ENCODE measurements at regions not wholly inside any gene's neighbourhood (a gene's known extent, or its start where the extent isn't known, plus 50 kb on each side); places are given as distances from the start of the nearest gene placed in this dataset.

DNA sequence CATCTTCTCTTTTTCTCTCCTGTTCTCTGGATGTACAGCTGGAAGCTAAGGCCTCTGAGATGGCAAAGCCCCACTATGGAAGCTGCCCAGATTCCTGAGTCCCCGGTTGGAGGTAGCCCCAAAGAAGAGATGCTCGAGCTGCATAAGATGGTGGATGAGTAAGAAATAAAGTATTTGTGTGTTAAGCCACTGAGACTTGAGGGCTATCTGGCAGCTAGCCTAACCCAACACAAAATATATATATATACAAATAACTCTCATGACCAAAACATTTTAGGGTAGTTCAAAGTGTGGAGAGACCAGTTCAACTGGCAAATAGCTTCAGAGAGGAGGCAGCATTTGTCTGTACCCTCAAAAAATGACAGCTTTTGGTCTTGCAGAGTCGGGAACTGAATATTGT lies 72.4 kb upstream of the PDE1C start:
- TF ChIP-seq CTCF (IDR thresholded peaks at IDR 0.05; ENCODE audit: low read depth, low read length) = no peak
- in situ Hi-C loops (cut with HindIII; ENCODE audit: low sequenced_read_pairs) = no loop called here
- DNase-seq (ENCODE audit: low read depth, low spot score) = peak; percentile 81
- no peak overlapping the region for H3K4me3 ChIP-seq (ENCODE audit: low read depth, low read length)

DNA sequence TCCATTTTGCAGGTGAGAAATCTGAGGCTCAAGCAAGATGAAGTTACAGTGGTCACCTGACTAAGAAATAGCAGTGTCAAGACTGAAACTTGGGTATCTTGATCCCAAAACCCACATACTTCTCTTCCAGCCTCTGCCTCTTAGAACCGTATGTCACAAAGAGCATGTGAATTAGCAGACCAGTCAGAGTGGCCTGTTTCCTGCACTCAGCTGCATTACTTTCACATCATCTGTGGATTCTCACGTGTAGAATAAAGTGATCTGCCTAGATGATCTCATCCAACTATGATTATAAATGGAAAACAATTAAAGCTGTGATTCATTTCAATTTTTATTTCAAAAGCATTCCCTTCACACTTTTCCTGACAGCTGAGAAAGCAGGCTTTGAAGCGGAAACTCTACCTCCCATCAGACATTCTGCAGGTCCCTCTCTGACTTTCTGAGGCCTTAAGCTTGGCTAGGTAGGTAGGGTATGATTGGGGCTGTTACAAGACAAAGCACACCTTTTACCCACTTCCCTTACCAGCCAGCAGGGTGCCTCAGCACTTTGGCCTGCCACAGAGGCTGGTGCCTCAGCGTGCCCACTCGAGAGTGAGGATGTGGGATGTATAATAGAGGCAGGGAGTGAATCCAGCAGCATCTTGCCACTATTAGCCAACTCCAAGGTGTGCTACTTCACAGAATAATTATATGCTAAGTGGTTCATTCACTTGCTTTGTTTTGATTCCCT lies 70.2 kb upstream of the PDE1C start:
- no peak overlapping the region for H3K4me3 ChIP-seq (ENCODE audit: low read depth, low read length)
- in situ Hi-C loops (cut with HindIII; ENCODE audit: low sequenced_read_pairs) = no loop called here
- TF ChIP-seq CTCF (IDR thresholded peaks at IDR 0.05; ENCODE audit: low read depth, low read length) = no peak
- no peak for DNase-seq (ENCODE audit: low read depth, low spot score)

DNA sequence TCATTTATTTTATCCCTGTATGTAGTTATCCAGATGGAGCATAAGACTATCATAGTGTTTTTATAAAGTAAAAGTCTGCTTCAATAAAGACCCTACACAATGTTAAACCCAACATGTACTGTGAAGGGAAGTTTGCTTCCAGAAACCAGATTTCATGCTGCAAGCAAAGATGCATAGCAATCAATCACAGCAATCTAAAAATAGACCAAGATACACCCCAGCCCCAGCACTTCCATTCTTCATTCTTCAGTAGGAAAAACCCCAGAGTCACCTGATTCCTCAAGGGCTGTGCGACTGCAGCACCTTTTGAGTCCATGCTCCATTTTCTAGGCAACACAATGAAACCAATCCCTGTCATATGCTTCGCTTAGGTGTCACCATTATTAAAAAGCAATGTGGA lies 66.9 kb upstream of the PDE1C start:
- DNase-seq (ENCODE audit: low read depth, low spot score) = no peak
- in situ Hi-C loops (cut with HindIII; ENCODE audit: low sequenced_read_pairs) = no loop called here
- no peak for TF ChIP-seq CTCF (IDR thresholded peaks at IDR 0.05; ENCODE audit: low read depth, low read length)
- no peak overlapping the region for H3K4me3 ChIP-seq (ENCODE audit: low read depth, low read length)

DNA sequence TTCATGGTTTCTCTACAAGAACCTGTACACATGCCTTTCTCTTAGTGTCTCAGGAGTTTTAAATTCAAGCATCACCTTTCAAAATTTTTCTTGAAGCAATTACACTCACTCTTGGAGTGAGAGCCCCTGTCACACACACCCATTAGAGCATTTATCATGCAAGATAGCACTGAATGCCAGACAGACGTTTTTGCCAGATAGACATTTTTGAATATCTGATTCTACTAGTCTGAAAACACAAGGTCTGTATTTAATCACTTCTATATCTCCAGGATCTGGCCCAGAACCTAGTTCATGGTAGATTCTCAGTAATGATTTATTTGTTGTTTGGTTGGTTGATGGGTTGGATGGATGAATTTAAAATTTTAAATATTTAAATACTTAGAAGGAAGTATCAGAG lies 60.9 kb upstream of the PDE1C start:
- no peak for DNase-seq (ENCODE audit: low read depth, low spot score)
- in situ Hi-C loops (cut with HindIII; ENCODE audit: low sequenced_read_pairs) = no loop called here
- no peak for TF ChIP-seq CTCF (IDR thresholded peaks at IDR 0.05; ENCODE audit: low read depth, low read length)
- no peak overlapping the region for H3K4me3 ChIP-seq (ENCODE audit: low read depth, low read length)

DNA sequence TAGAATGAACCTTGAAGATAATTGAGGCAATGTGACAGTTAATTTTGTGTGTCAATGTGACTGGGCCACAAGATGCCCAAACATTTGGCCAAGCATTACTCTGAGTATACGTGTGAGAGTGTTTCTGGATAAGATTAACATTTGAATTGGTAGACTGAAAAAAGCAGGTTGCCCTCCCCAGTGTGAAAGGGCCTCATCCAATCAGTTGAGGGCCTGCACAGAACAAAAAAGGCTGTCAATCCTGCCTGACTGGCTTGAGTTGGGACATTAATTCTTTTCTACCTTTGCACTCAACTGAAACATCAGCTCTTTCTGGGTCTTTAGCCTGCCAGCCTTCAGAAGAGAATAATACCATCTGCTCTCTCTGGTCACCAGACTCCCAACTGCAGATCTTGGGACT lies 56.6 kb upstream of the PDE1C start:
- in situ Hi-C loops (cut with HindIII; ENCODE audit: low sequenced_read_pairs) = no loop called here
- H3K4me3 ChIP-seq (ENCODE audit: low read depth, low read length) = no peak overlapping the region
- DNase-seq (ENCODE audit: low read depth, low spot score) = no peak
- TF ChIP-seq CTCF (IDR thresholded peaks at IDR 0.05; ENCODE audit: low read depth, low read length) = no peak

Data from astrocyte of the spinal cord (primary cell).